22Rv1 (cell line): ENCODE measurements at regions not wholly inside any gene's neighbourhood (a gene's known extent, or its start where the extent isn't known, plus 50 kb on each side); places are given as distances from the start of the nearest gene placed in this dataset.
"Not testable (repeated sequence)": the region's sequence is repeated elsewhere in the genome, so short reads cannot be mapped to it uniquely, and the experiment has no call there.

Experiments
- H3K27ac ChIP-seq: fragments of 450-650 bp; 2 replicates; pipeline ENCODE4 v1.5.1; 2017
- CTCF ChIP-seq: fragments of 450-650 bp; IDR thresholded peaks from 2 replicates; pipeline ENCODE4 v1.5.1; 2017; ENCODE audit warnings: mild to moderate bottlenecking
- ZFX ChIP-seq: fragments of 450-650 bp; IDR thresholded peaks from 2 replicates; pipeline ENCODE4 v1.6.1; 2017; ENCODE audit warnings: antibody characterized with exemption, borderline replicate concordance

- no peak for TF ChIP-seq ZFX
- TF ChIP-seq CTCF: no peak
- no peak overlapping the region for H3K27ac ChIP-seq
These were observed 96.6 kb upstream of the TBL1X start for GRCh38 chrX:9368262-9368661.

- H3K27ac ChIP-seq: no peak overlapping the region
- TF ChIP-seq ZFX (no peak), CTCF (no peak)
These were observed 95.0 kb upstream of the TBL1X start for GRCh38 chrX:9369802-9370291.

- no peak for TF ChIP-seq ZFX
- H3K27ac ChIP-seq: no peak overlapping the region
These were observed 94.0 kb upstream of the TBL1X start for GRCh38 chrX:9370893-9371292.

- TF ChIP-seq CTCF (no peak), ZFX (no peak)
- no peak overlapping the region for H3K27ac ChIP-seq
These were observed 92.0 kb upstream of the TBL1X start for GRCh38 chrX:9372866-9373265.

GRCh38 chrX:9373789-9374188 lies 91.1 kb upstream of the TBL1X start:
- TF ChIP-seq CTCF (no peak), ZFX (no peak)
- no peak overlapping the region for H3K27ac ChIP-seq

- no peak overlapping the region for H3K27ac ChIP-seq
- TF ChIP-seq CTCF: no peak
- TF ChIP-seq ZFX: no peak
These were observed 90.3 kb upstream of the TBL1X start for GRCh38 chrX:9374555-9374954.

- no peak overlapping the region for H3K27ac ChIP-seq
- TF ChIP-seq CTCF: no peak
- no peak for TF ChIP-seq ZFX
These were observed 88.7 kb upstream of the TBL1X start for GRCh38 chrX:9376111-9376510.

GRCh38 chrX:9377216-9377615 lies 87.6 kb upstream of the TBL1X start:
- H3K27ac ChIP-seq: not testable (repeated sequence)
